Fibroblast of villous mesenchyme (primary cell): ENCODE measurements at regions not wholly inside any gene's neighbourhood (a gene's known extent, or its start where the extent isn't known, plus 50 kb on each side); places are given as distances from the start of the nearest gene placed in this dataset.

Experiments used
- DNase-seq: peaks from one replicate; pipeline ENCODE4 v3.0.0-alpha.2; 2010; ENCODE audit warnings: low read depth
- H3K4me3 ChIP-seq: 2 replicates; pipeline ENCODE4 v1.5.1; 2011; ENCODE audit warnings: low read depth, mild to moderate bottlenecking, low read length
- CTCF ChIP-seq: IDR thresholded peaks from 2 replicates; pipeline ENCODE4 v1.5.1; 2012; ENCODE audit warnings: low read depth, mild to moderate bottlenecking, low read length; ENCODE audit not compliant: insufficient read depth

- H3K4me3 ChIP-seq = no peak overlapping the region
- no peak for DNase-seq
- TF ChIP-seq CTCF = no peak
These were observed 368.0 kb upstream of the DLGAP1 start for GRCh38 chr18:4823091-4823490.

- no peak for TF ChIP-seq CTCF
- no peak overlapping the region for H3K4me3 ChIP-seq
- no peak for DNase-seq
These were observed 366.7 kb upstream of the DLGAP1 start for GRCh38 chr18:4821801-4822200.

- no peak for DNase-seq
- TF ChIP-seq CTCF = no peak
- H3K4me3 ChIP-seq = no peak overlapping the region
These were observed 362.6 kb upstream of the DLGAP1 start for GRCh38 chr18:4817665-4818064.

- no peak for DNase-seq
- no peak for TF ChIP-seq CTCF
- no peak overlapping the region for H3K4me3 ChIP-seq
These were observed 358.6 kb upstream of the DLGAP1 start for GRCh38 chr18:4813708-4814107.

- no peak overlapping the region for H3K4me3 ChIP-seq
- no peak for TF ChIP-seq CTCF
- no peak for DNase-seq
These were observed 353.8 kb upstream of the DLGAP1 start for GRCh38 chr18:4808891-4809290.

GRCh38 chr18:4807604-4808293 lies 352.6 kb upstream of the DLGAP1 start:
- no peak overlapping the region for H3K4me3 ChIP-seq
- DNase-seq = no peak
- TF ChIP-seq CTCF = no peak

GRCh38 chr18:4806331-4806730 lies 351.2 kb upstream of the DLGAP1 start:
- H3K4me3 ChIP-seq = no peak overlapping the region
- DNase-seq = no peak
- no peak for TF ChIP-seq CTCF
